Ishikawa (cell line): ENCODE measurements at regions not wholly inside any gene's neighbourhood (a gene's known extent, or its start where the extent isn't known, plus 50 kb on each side); places are given as distances from the start of the nearest gene placed in this dataset.

ENCODE experiments used
- CEBPB ChIP-seq: IDR thresholded peaks from 2 replicates; pipeline ENCODE4 v1.6.1; 2012
- EP300 ChIP-seq: IDR thresholded peaks from 2 replicates; pipeline ENCODE4 v1.6.1; 2012; ENCODE audit warnings: borderline replicate concordance
- FOXM1 ChIP-seq: IDR thresholded peaks from 2 replicates; pipeline ENCODE4 v1.6.1; 2012; ENCODE audit warnings: low read depth, borderline replicate concordance
- MAX ChIP-seq: IDR thresholded peaks from 2 replicates; pipeline ENCODE4 v1.6.1; 2012
- NFIC ChIP-seq: IDR thresholded peaks from 2 replicates; pipeline ENCODE4 v1.6.1; 2012
- RAD21 ChIP-seq: IDR thresholded peaks from 2 replicates; pipeline ENCODE4 v1.6.1; 2012; ENCODE audit warnings: low read depth
- REST ChIP-seq: IDR thresholded peaks from 2 replicates; pipeline ENCODE4 v1.6.1; 2012; ENCODE audit warnings: low read depth, mild to moderate bottlenecking
- TEAD4 ChIP-seq: IDR thresholded peaks from 2 replicates; pipeline ENCODE4 v1.6.1; 2012
- YY1 ChIP-seq: IDR thresholded peaks from 2 replicates; pipeline ENCODE4 v1.6.1; 2012; ENCODE audit warnings: low read depth
- ZBTB7A ChIP-seq: IDR thresholded peaks from 2 replicates; pipeline ENCODE4 v1.6.1; 2012; ENCODE audit warnings: low read depth

- peak; percentile 88 for TF ChIP-seq EP300
- no peak for TF ChIP-seq REST
- TF ChIP-seq RAD21, result no peak
- TF ChIP-seq ZBTB7A, result no peak
- TF ChIP-seq YY1, result no peak
- peak; percentile 40; the same call in 1 of the 2 replicates for TF ChIP-seq MAX
- peak; percentile 86 for TF ChIP-seq TEAD4
- no peak; the same call in 1 of the 2 replicates for TF ChIP-seq FOXM1
- TF ChIP-seq CEBPB, result 0 out of 2 replicates have a peak, but pooled peaks have one; percentile 31
- TF ChIP-seq NFIC, result peak; percentile 86
Observed at GRCh38 chr13:80083081-80083852, 257.7 kb downstream of the SPRY2 start.
